HG02852 (cell line): ENCODE measurements at regions not wholly inside any gene's neighbourhood (a gene's known extent, or its start where the extent isn't known, plus 50 kb on each side); places are given as distances from the start of the nearest gene placed in this dataset.

Source experiments
- ATAC-seq: cut with Tn5 transposase; IDR thresholded peaks from one replicate; pipeline ENCODE4 v1.9.1; 2021; ENCODE audit warnings: mild to moderate bottlenecking, moderate library complexity; ENCODE audit not compliant: unreplicated experiment

- ATAC-seq: no peak
Measured at GRCh38 chr10:56905051-56905450, 544.0 kb upstream of the ZWINT start.

DNA sequence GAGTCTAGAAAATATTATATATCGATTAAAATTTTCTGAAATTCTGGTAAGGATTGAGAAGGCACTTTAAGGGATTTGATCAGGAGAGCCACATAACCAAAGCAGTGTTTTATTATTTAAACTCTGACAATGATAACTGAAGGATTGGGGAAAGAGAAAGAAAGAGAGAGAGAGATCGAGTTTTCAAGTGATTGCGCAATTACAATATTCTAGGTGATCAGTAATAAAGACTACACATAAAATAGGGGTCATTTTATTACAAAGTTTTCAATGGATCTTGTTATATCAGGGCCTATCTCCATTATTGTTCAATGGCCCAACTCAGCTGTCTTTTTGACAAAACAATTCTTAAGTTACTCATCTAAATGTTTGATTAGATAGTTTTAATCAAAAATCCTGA lies 541.5 kb upstream of the ZWINT start:
- ATAC-seq: no peak

GRCh38 chr10:56895306-56895705 lies 534.2 kb upstream of the ZWINT start:
- no peak for ATAC-seq

DNA sequence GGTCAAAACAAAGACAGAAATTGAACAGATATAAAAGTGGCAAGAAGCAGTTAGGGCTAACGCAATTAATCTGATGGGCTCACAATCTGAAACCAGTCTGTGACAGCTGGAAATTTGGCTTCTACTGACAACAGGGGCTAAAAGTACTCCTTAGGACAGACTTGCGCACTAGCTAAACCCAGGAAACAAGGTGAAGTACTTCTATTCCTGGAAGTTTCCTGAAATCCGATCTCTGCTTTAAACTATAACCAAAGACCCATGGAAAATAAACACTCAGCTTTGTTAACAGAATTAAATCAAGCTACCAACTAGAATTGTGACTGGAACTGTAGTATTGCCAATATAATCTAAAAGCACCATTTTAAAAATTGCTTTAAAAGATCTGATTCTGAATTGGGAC lies 520.2 kb upstream of the ZWINT start:
- no peak for ATAC-seq

DNA sequence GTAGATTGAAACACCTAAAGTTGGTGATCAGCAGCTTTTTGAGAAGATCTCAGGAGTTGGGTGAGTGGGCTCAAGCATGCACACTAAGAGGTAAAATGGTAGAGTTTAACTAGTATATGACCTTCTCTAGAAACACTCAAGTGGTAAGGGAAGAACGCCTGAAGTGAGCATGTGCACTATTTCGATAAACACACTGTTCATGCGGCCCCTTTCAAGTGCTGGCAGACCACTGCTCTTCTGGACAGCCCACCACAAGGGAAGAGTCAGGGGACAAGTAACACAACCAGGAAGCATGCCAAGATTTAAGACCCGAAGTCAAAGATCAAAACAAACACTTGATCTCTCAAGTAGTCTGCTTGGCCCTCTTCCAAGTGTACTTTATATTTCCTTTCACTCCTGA lies 519.5 kb upstream of the ZWINT start:
- no peak for ATAC-seq

GRCh38 chr10:56874950-56875349 lies 513.9 kb upstream of the ZWINT start:
- no peak for ATAC-seq

- no peak for ATAC-seq
Measured at GRCh38 chr10:56871160-56871668, 510.2 kb upstream of the ZWINT start.

DNA sequence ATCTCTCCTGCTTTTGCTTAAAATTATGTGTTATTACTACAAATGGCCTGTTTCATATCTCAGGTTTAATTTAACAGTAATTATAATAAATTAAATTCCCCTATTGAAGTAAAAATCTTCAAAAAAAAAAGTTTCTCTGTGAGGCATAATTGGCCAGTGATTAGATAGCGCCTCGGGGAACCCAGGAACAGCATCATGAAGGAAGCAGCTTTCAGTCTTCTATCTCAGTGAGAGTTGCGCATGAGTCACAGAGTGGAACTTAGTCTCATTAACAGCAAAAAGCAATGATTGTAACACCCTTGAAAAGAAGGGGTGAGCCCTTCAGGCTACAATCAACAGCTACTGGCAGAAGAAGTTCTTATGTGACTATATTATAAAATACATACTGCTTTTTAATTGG lies 506.2 kb upstream of the ZWINT start:
- ATAC-seq: no peak

DNA sequence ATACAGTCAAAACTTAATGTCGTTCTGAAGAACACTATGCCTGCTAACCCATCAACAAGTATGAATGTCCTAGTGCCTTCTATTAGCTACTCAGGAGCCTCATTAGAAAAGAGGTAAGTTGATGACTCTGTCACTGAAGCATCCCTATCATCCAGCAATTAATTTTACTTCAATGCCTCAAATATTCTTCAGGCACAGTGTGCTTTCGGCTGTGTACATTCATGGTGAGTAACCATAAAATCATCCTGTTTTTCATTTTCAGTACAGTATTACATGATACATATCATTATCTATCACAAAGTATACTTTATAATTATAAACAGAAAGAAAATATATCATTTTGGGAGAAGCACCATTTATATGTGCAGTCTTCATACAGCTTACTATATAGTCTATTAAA lies 495.5 kb upstream of the ZWINT start:
- no peak for ATAC-seq

DNA sequence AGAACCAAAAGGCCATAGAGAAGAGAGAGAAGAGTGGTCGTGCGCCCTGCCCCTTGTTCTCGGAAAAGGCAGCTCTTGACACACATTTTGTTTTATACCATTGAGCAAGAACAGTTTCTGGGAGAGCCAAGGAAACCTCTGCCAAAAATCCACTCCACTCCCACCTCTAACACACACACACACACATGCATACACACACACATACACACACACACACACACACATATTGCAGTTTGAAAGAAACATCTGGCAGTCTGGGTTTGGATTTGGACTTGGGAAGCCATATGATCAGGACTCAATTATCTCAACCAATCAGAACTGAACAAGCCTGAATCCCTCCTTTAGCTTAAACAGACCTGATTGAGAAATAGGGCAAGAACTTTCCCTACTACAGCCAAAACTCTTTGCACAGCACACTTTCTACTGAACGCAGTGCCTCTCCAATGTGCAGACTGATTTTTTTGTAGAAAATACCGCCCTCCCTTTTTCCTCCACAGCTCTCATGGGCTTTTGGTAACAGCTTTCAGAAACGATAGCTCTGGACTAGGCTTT lies 484.0 kb upstream of the ZWINT start:
- no peak for ATAC-seq

- ATAC-seq: peak; percentile 52
Measured at GRCh38 chr10:56836659-56837058, 475.6 kb upstream of the ZWINT start.

GRCh38 chr10:56831681-56832080 lies 470.6 kb upstream of the ZWINT start:
- no peak for ATAC-seq

DNA sequence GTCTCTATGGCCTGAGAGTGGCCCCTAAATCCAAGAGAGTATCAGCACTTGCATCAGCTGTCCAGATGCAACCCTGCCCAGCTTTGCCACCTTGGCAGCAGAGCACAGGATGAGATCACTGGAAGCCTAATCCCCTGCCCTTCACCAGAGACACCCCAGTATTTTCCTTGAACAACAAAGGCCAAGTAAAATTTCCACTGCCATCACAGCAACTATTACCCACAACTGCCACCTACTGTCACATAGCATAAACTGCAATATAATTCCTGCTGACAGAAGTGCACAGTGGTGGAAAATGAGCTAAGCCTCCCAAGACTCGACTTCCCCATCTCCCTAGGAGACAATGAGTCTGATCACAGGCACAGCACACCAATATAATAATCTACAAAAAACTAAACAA lies 462.8 kb upstream of the ZWINT start:
- peak; percentile 85 for ATAC-seq

DNA sequence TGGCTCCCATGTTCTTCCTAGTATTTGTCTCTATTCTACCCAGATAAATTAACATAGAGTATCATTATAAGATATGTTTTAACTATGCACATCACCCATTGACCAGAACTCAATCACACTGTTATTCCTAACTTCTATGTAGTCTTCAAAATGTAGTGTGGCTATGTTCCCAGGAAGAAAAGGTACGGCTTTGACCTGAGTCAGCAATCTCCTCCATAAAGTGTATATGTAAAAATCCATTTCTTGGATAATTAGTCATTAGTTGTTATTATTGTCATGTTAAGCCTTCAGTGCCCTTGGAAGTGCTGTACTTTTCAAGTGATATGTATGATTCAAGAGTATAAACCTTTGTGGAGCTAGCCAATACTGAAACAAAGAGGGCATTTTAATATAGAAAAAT lies 444.0 kb upstream of the ZWINT start:
- ATAC-seq: no peak

- no peak for ATAC-seq
Measured at GRCh38 chr10:56785292-56785691, 424.2 kb upstream of the ZWINT start.

DNA sequence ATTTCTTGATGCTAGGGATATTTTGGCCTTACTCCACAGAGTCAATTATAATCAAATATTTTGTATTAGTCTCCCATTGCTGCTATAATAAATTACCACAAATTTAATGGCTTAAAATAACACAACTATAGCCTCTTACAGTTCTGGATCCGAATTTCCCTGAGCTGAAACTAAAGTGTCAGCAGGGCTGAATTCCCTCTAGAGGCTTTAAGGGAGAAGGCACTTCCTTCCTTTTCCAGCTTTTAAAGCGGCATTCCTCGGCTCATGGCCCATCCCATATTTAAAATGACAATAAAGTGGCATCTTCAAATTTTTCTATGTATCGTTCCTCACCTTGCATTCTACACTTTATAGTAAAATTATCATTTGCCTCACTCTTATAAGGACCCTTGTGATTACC lies 421.4 kb upstream of the ZWINT start:
- ATAC-seq: no peak

DNA sequence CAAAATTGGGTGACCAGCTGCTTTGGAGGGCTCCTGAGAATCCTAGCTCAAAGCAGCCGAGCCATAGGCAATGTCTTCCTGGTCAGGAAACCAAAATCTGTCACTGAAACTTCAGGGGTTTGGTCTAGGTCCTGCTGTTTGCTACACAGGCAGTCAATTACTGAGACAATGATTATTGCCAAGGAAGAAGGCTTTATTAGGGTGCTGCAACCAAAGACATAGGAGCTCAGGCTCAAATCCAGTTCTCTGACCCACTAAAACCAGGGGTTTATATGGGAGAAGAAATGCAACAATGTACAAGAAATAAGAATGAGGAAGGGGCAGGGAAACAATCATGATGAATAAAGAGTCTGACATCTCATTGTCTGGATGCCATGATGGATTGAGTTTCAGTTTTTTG lies 410.3 kb upstream of the ZWINT start:
- no peak for ATAC-seq

- no peak for ATAC-seq
Measured at GRCh38 chr10:56763090-56763489, 402.0 kb upstream of the ZWINT start.

- no peak for ATAC-seq
Measured at GRCh38 chr10:56745490-56745889, 384.4 kb upstream of the ZWINT start.

DNA sequence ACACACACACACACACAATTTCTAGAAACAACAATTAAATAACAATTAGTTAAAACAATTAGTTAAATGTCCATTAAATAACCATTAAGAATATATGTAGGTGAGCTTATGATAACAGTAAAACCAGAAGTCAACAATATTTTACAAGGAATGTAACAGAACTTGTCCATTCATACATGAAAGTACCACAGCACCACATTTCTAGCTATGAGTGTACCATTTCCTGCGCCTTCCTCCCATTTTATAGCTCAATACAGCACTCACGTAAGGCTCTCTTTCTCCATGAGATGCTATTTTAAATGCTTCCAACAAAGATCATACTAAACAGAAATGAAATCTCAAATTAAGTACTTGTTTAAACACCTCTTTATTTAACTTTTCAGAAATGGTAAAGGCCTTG lies 367.3 kb upstream of the ZWINT start:
- ATAC-seq: peak; percentile 57

DNA sequence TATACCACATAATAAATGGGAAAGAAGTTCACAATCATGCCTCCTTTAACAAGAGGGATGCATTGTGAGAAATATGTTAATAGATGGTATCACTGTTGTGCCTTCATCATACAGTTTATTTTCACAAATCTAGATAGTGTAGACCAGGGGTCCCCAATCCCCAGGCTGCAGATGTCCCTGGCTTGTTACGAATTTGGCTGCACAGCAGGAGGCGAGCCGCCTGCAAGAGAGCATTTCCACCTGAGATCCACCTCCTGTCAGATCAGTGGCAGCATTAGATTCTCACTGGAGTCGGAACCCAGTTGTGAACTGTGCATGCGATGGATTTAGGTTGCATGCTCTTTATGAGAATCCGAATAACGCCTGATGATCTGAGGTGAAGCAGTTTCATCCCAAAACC lies 361.9 kb upstream of the ZWINT start:
- no peak for ATAC-seq

GRCh38 chr10:56715262-56715661 lies 354.2 kb upstream of the ZWINT start:
- no peak for ATAC-seq

DNA sequence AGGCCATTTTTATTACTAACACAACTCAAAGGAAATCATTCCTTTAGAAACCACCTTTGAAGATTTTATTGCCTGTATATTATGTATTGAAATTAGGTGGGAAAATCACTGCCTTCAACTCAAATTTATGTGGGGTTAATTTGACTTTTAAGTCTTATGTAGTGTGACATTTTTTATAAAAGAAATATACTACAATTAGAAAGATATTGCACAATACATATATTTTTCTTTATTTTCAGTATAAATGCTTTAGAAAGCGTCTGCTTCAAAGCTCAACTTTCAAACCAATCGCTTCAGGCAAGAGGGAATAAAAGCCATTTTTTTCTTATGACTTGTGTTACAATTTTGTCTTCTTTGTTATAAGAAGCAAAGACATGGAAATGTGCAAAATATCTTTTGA lies 337.4 kb upstream of the ZWINT start:
- no peak for ATAC-seq

GRCh38 chr10:56679578-56679977 lies 318.5 kb upstream of the ZWINT start:
- ATAC-seq: no peak
